GM21825 (cell line): ENCODE measurements at regions not wholly inside any gene's neighbourhood (a gene's known extent, or its start where the extent isn't known, plus 50 kb on each side); places are given as distances from the start of the nearest gene placed in this dataset.
A peak's percentile ranks its signal among the peaks of the same experiment; 100 is the strongest.
"Not testable (repeated sequence)": the region's sequence is repeated elsewhere in the genome, so short reads cannot be mapped to it uniquely, and the experiment has no call there.

Experiments used
- ATAC-seq: cut with Tn5 transposase; IDR thresholded peaks from one replicate; pipeline ENCODE4 v1.9.1; 2021; ENCODE audit warnings: mild to moderate bottlenecking, moderate library complexity; ENCODE audit not compliant: unreplicated experiment

GRCh38 chr1:78292361-78292760 lies 198.4 kb upstream of the PTGFR start:
- ATAC-seq: no peak

DNA sequence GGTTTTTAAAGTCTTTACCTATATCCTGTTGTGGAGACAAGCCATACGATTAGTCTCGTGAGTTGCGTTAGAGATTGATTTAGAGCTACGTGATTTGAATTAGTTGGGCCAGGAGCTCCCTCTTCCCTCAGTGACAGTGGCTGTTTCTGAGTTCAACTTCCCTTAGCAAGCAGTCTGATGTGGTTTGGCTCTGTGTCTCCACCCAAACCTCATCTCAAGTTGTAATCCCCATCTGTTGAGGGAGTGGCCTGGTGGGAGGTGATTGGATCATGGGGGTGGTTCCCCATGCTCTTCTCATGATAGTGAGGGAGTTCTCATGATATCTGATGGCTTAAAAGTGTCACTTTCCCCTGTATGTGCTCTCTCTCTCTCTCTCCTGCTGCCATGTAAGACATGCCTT lies 192.9 kb upstream of the PTGFR start:
- no peak for ATAC-seq

DNA sequence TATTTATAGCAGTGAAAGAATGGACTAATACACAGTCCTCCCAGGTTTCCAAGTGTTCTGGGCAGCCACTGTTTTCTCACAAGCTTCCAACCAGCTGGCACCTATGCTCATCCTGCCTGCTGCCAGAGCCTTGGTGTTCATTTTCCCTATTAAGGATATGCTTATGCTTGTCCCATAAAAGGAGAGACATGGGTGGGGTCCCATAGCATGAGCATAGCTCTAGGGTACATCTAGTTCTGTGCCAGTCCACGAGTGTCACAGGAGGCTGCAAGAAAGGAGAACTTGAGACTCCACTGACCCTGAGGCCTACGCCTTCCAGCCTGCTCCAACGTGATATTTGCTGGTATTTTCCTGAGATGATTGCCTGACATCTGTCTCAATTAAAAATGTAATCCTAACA lies 192.4 kb upstream of the PTGFR start:
- ATAC-seq: no peak

- ATAC-seq: no peak
Measured at GRCh38 chr1:78301141-78301540, 189.6 kb upstream of the PTGFR start.

DNA sequence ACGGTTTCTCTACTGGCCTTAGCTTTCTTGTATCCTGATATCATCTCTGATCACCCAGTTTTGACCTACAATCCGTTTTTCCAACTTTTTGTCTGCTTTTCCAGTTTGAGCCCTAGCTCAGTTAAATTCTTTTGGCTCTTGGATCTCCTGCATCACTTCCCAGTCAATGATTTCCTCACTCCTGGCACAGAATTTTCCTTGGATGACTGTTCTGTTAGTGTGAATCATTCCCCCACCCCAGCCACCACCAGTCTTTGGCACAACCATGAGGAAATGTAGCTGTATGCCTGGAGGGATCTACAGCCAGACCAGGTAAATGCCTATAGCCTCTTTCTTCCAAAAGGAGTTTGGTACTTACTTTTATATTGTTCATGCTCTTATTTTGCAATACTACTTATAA lies 187.2 kb upstream of the PTGFR start:
- no peak for ATAC-seq

GRCh38 chr1:78304341-78304740 lies 186.4 kb upstream of the PTGFR start:
- ATAC-seq: no peak

DNA sequence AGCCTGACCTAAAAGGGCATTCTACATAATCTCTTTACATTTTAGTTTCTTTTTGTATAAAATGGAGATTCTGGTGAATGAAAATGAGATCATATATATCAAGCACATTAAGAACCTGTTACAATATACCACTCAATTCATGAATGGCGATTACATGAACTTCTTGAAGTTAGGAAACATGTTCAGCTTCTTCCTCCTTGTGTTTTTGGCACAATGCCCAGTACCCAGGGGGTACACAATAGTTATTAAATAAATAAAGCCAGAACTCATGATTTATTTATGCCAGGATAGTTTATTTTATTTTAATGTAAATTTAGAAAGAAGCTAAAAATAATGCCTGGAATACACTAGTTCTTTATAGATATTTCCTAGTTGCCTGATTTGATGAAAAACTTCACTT lies 186.0 kb upstream of the PTGFR start:
- no peak for ATAC-seq

- ATAC-seq: not testable (repeated sequence)
Measured at GRCh38 chr1:78310261-78310660, 180.5 kb upstream of the PTGFR start.

DNA sequence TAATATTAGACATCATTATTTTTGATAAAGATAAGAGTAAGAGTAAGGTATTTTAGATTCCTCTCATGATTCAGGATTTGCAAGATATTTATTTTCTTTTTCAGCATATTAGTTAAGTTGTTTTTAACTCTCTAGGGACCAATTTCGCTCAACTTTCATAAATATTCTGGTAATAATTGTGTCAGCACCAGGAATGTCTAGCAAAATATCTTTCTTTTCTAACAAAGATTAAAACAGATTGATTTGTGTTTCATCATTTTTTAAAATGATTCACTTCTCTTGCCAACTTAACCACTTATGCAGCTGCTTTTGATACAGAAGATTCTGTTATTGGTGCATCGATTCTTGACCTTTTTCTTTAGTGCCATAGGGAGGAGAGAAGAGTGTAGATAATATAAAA lies 172.8 kb upstream of the PTGFR start:
- ATAC-seq: no peak

DNA sequence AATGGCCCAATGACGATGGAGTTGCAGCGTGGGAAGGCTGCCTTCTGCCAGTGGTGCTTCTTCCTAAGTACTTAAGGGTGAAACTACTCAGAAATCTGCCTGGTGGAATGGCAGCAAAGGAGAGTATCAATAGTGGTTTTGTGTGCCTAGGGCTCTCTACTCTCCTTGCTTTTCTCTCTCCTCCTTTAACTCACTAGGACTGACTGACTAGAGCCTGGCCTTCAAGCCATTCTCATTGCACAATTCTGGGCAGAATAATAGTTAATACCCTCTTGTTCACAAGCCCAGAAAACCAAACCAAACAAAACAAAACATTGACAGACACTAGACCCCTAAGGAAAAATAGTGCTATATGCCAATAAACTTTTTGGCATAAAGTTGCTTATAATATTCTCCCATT lies 171.2 kb upstream of the PTGFR start:
- no peak for ATAC-seq

DNA sequence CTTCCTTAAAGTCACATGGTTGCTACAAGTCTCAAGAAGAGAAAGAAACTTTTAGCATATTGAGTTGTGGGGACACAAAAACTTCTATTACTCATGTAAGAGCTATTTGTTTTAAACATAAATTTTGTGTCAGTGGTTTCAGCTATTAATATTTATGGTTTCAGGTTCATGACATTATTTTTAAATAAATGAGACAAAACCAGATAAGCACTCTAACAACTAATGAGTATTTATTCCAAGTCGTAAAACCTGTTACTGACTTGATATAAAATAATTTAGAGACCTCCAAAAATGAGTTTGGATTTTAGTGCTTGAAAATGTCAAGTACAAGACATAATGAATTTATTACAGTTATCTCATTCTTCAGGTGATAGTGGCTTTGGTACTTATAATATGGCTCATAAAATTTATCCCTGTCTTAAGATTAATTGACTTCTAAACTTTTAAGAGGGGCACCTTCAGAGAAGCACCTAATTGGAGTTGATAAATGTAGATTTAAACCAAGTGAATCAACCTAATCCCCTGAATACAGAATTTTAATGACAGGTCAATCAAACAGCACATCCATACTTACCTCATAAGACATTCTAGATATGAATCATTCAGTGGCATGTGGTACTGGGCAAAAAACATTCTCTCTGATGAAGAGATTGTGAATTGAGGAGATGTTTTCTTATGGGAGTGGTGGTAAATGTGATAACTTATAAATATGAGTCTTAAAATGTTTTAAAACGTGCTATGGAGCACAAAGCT lies 167.7 kb upstream of the PTGFR start:
- ATAC-seq: no peak

- ATAC-seq: no peak
Measured at GRCh38 chr1:78325293-78325692, 165.5 kb upstream of the PTGFR start.

- no peak for ATAC-seq
Measured at GRCh38 chr1:78329475-78329874, 161.3 kb upstream of the PTGFR start.

- no peak for ATAC-seq
Measured at GRCh38 chr1:78331799-78332198, 159.0 kb upstream of the PTGFR start.

GRCh38 chr1:78333502-78333901 lies 157.3 kb upstream of the PTGFR start:
- peak; percentile 88 for ATAC-seq

- no peak for ATAC-seq
Measured at GRCh38 chr1:78334114-78334513, 156.7 kb upstream of the PTGFR start.

DNA sequence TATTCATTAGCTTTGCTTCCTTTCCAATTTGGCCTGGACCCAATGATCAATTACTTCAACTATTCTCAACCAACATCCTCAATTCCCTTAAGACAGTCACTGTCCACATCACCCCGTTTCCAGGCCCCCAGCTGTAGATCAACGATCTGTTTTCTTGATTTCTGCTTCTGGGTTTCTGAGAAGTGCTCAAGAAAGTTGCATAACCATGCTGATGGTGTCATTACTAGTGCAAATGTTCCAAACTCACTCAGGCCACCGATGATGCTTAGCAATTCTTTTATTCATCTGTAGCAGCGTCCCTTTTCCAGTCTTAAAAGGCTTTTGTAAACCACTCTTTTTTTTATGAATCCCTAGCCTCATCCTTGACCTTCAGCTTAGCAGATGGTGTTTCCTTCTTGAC lies 155.8 kb upstream of the PTGFR start:
- ATAC-seq: no peak

GRCh38 chr1:78336751-78337150 lies 154.0 kb upstream of the PTGFR start:
- not testable (repeated sequence) for ATAC-seq

DNA sequence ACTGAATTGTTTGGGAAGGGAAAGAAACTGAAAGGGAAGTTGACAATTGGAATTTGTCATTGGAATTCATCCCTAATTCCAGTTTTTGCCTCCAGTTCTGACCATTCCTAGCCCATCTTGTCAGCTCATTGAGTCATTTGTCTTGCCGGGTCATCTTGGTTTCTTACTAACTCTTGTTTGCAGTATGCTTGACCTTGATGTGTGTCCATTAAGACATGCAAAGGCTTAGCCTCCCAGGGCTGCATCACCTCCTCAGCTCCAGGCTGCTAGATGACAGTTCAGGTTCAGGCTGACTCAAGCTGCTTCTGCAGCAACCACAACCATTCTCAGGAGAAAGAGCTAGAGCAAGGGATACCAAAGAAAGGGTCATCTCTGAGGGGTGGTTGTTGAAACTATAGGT lies 151.3 kb upstream of the PTGFR start:
- ATAC-seq: no peak

DNA sequence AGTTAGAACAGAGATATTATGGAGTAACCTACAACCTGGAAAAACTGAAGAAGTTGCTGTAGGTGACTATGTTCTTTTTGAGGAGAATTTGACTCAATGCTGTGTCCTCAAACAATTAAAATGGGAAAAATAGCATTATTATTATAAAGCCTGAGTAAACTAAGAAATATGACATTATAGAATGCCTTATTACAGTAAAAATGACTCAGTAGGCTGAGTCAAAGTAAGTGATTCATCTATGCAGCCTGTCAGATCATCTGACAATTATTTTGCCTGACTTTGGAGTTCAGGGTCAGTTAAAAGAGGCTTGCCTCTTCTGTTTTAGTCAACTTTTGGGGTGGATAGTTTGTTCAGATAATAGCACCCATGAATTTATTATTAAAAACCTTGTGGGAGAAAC lies 150.8 kb upstream of the PTGFR start:
- ATAC-seq: no peak

DNA sequence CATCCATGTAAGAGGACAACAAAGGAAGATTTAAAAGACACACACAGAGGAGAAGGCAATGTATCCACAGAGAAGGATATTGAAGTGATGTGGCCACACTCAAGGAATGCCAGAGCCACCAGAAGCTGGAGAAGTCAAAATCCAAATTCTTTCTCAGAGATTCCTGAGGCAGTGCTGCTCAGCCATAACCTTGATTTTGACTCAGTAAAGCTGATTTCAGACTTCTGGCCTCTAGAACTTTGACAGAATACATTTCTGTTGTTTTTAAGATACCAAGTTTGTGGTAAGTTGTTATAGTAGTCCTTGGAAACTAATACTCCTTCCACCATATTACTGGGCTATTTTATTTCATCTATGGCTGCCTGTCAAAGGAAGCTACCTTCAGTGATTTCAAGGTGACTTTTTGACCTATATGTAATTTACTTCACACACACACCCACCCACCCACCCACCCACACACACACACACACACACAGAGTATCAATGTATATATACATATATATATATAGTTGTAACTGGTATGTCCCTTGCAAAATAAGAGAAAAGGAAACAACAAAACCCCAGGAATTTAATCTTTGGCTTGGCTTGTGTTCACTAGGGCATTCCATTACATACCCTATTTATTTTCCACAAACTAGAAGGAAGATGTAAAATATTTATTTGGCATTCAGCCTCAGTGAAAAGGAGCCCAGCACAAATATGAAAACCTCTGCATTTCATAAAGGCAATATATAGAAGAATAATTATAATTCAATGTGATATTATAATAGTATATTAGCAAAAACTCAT lies 142.1 kb upstream of the PTGFR start:
- no peak for ATAC-seq

DNA sequence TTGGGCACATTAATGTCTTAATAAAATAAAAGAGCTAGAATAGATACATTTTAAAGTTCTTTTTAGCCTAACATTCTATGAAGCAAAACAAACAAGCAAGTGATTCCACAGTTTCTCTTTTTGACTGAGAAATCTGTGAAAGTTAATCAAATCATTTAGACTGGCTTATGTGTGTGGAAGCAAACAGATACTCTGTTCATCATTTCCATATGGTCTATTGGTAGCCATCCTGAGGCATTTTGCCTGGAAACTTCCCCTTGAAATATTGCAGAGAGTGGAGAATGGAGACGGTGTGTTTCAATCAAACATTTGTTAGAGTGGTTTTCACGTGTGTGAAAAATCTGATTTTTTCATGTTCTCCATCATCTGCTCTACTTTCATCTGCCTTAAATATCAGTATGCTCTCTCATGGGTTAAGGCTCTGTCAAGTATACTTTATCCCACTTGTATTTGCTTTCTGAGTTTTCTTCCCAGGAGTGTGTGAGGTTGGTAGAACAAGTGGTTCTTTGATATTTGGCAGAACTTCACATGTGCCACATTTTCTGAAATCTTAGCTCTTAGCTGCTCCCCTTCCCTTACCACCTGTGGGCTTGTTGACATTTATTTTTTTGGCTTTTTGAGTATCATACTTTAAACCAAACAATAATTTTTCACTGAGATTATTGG lies 139.1 kb upstream of the PTGFR start:
- no peak for ATAC-seq
